ENCODE measurements at regions not wholly inside any gene's neighbourhood (a gene's known extent, or its start where the extent isn't known, plus 50 kb on each side); places are given as distances from the start of the nearest gene placed in this dataset.

- TF ChIP-seq SIN3A (IDR thresholded peaks at IDR 0.05; ENCODE audit: borderline replicate concordance, insufficient read depth, low read length) (no peak), REST (IDR thresholded peaks at IDR 0.05; ENCODE audit: insufficient read depth in 1 of 2, low read depth in 2 of 2, low read length in 2 of 2) (no peak), POLR2AphosphoS5 (IDR thresholded peaks at IDR 0.05; ENCODE audit: low read depth, low read length) (no peak), FOXP2 (optimal IDR thresholded peaks at IDR 0.05; ENCODE audit: borderline replicate concordance, extremely low read depth, extremely low read length, insufficient read depth) (no peak), TAF1 (IDR thresholded peaks at IDR 0.05; ENCODE audit: borderline replicate concordance, insufficient read depth, low read length) (no peak)
Measured at GRCh38 chr10:26361351-26361750, 76.8 kb upstream of the APBB1IP start.
